DND-41 (cell line): ENCODE measurements at regions not wholly inside any gene's neighbourhood (a gene's known extent, or its start where the extent isn't known, plus 50 kb on each side); places are given as distances from the start of the nearest gene placed in this dataset.

Experiments
- CTCF ChIP-seq: IDR thresholded peaks from 2 replicates; pipeline ENCODE4 v1.5.1; 2012; ENCODE audit warnings: borderline replicate concordance, low read length, moderate library complexity, mild to moderate bottlenecking; ENCODE audit not compliant: poor library complexity, severe bottlenecking; ENCODE audit errors: extremely low read depth
- EZH2 ChIP-seq: IDR thresholded peaks from 3 replicates; pipeline ENCODE4 v1.6.1; 2012; ENCODE audit warnings: borderline replicate concordance, low read depth, mild to moderate bottlenecking, moderate library complexity, low read length, inconsistent platforms; ENCODE audit not compliant: severe bottlenecking

GRCh38 chr20:57109571-57109953 is 156.9 kb downstream of the BMP7 start:
- TF ChIP-seq CTCF (no peak), EZH2 (no peak)
